ENCODE measurements at regions not wholly inside any gene's neighbourhood (a gene's known extent, or its start where the extent isn't known, plus 50 kb on each side); places are given as distances from the start of the nearest gene placed in this dataset.

GRCh38 chr15:85986116-85986515 is 93.6 kb upstream of the AGBL1 start:
- DNase-seq: no peak

GRCh38 chr15:85986741-85987140 is 92.9 kb upstream of the AGBL1 start:
- no peak for DNase-seq

GRCh38 chr15:85988741-85989140 is 90.9 kb upstream of the AGBL1 start:
- DNase-seq: no peak

- DNase-seq: no peak
These were observed 87.4 kb upstream of the AGBL1 start for GRCh38 chr15:85992224-85992623.

GRCh38 chr15:85993116-85993515 is 86.6 kb upstream of the AGBL1 start:
- no peak for DNase-seq

- no peak for DNase-seq
These were observed 82.1 kb upstream of the AGBL1 start for GRCh38 chr15:85997618-85998017.

- DNase-seq: no peak
These were observed 80.0 kb upstream of the AGBL1 start for GRCh38 chr15:85999658-86000057.

- no peak for DNase-seq
These were observed 78.5 kb upstream of the AGBL1 start for GRCh38 chr15:86001200-86001599.

GRCh38 chr15:86002444-86002843 is 77.2 kb upstream of the AGBL1 start:
- no peak for DNase-seq

- DNase-seq: no peak
These were observed 75.6 kb upstream of the AGBL1 start for GRCh38 chr15:86004061-86004460.

- DNase-seq: no peak
These were observed 73.1 kb upstream of the AGBL1 start for GRCh38 chr15:86006546-86006945.

- DNase-seq: no peak
These were observed 69.9 kb upstream of the AGBL1 start for GRCh38 chr15:86009727-86010126.

GRCh38 chr15:86010398-86010797 is 69.3 kb upstream of the AGBL1 start:
- DNase-seq: no peak

- DNase-seq: no peak
These were observed 68.8 kb upstream of the AGBL1 start for GRCh38 chr15:86010891-86011290.

GRCh38 chr15:86014016-86014415 is 65.7 kb upstream of the AGBL1 start:
- DNase-seq: no peak

- no peak for DNase-seq
These were observed 62.9 kb upstream of the AGBL1 start for GRCh38 chr15:86016750-86017149.

GRCh38 chr15:86018679-86019078 is 61.0 kb upstream of the AGBL1 start:
- DNase-seq: no peak

- no peak for DNase-seq
These were observed 58.1 kb upstream of the AGBL1 start for GRCh38 chr15:86021281-86022264.

- no peak for DNase-seq
These were observed 50.7 kb upstream of the AGBL1 start for GRCh38 chr15:86028961-86029360.

All from cerebellar nuclear complex (tissue), 1 donor.